H9 (cell line): ENCODE measurements at regions not wholly inside any gene's neighbourhood (a gene's known extent, or its start where the extent isn't known, plus 50 kb on each side); places are given as distances from the start of the nearest gene placed in this dataset.

Experiments used
- DNase-seq: peaks from one replicate; pipeline ENCODE4 v3.0.0-alpha.2; 2017
- H2AFZ ChIP-seq: one replicate; pipeline ENCODE4 v1.6.1; 2013; ENCODE audit warnings: mild to moderate bottlenecking, low read length, control low read depth, moderate library complexity
- H2AK5ac ChIP-seq: 2 replicates; pipeline ENCODE4 v1.6.1; 2013; ENCODE audit warnings: low read length, control low read depth, mixed read lengths; ENCODE audit not compliant: insufficient read length
- H2BK120ac ChIP-seq: one replicate; pipeline ENCODE4 v1.6.1; 2013; ENCODE audit warnings: low read depth, mild to moderate bottlenecking, low read length, control low read depth, inconsistent platforms; ENCODE audit not compliant: poor library complexity, severe bottlenecking
- H2BK12ac ChIP-seq: 2 replicates; pipeline ENCODE4 v1.6.1; 2013; ENCODE audit warnings: low read length, control low read depth, mixed read lengths, low read depth; ENCODE audit not compliant: insufficient read length
- H2BK15ac ChIP-seq: 2 replicates; pipeline ENCODE4 v1.6.1; 2013; ENCODE audit warnings: low read depth, low read length, control low read depth
- H2BK20ac ChIP-seq: one replicate; pipeline ENCODE4 v1.6.1; 2013; ENCODE audit warnings: low read depth, mild to moderate bottlenecking, low read length, control low read depth, inconsistent platforms; ENCODE audit not compliant: poor library complexity, severe bottlenecking
- H2BK5ac ChIP-seq: 2 replicates; pipeline ENCODE4 v1.6.1; 2013; ENCODE audit warnings: low read length, control low read depth, mixed read lengths; ENCODE audit not compliant: insufficient read length
- H3K14ac ChIP-seq: 2 replicates; pipeline ENCODE4 v1.6.1; 2013; ENCODE audit warnings: low read length, control low read depth; ENCODE audit not compliant: insufficient read depth
- H3K18ac ChIP-seq: 2 replicates; pipeline ENCODE4 v1.6.1; 2013; ENCODE audit warnings: low read depth, mild to moderate bottlenecking, mixed read lengths, low read length, control low read depth; ENCODE audit not compliant: insufficient read length
- H3K23ac ChIP-seq: 2 replicates; pipeline ENCODE4 v1.6.1; 2013; ENCODE audit warnings: low read length, control low read depth, mixed read lengths, low read depth; ENCODE audit not compliant: insufficient read length
- H3K23me2 ChIP-seq: 2 replicates; pipeline ENCODE4 v1.6.1; 2013; ENCODE audit warnings: low read depth, mild to moderate bottlenecking, mixed read lengths, low read length, control low read depth; ENCODE audit not compliant: insufficient read length, poor library complexity, severe bottlenecking
- H3K27ac ChIP-seq: 2 replicates; pipeline ENCODE4 v1.5.1; 2013; ENCODE audit warnings: low read length, control low read depth, mixed read lengths, low read depth; ENCODE audit not compliant: insufficient read length
- H3K27me3 ChIP-seq: 2 replicates; pipeline ENCODE4 v1.6.1; 2013; ENCODE audit warnings: low read length, control low read depth, inconsistent platforms; ENCODE audit not compliant: insufficient read depth
- H3K4ac ChIP-seq: 2 replicates; pipeline ENCODE4 v1.6.1; 2013; ENCODE audit warnings: low read depth, mild to moderate bottlenecking, control low read depth, inconsistent platforms, low read length, moderate library complexity
- H3K4me1 ChIP-seq: 2 replicates; pipeline ENCODE4 v1.6.1; 2013; ENCODE audit warnings: low read length, control low read depth, inconsistent platforms; ENCODE audit not compliant: insufficient read depth
- H3K4me2 ChIP-seq: 2 replicates; pipeline ENCODE4 v1.6.1; 2013; ENCODE audit warnings: low read length, control low read depth, mixed read lengths; ENCODE audit not compliant: insufficient read length, insufficient read depth
- H3K56ac ChIP-seq: 2 replicates; pipeline ENCODE4 v1.6.1; 2013; ENCODE audit warnings: low read depth, mild to moderate bottlenecking, mixed read lengths, low read length, control low read depth; ENCODE audit not compliant: insufficient read length
- H3K79me1 ChIP-seq: 2 replicates; pipeline ENCODE4 v1.6.1; 2013; ENCODE audit warnings: low read depth, mild to moderate bottlenecking, moderate library complexity, low read length, control low read depth, inconsistent platforms; ENCODE audit not compliant: insufficient read depth, poor library complexity, severe bottlenecking
- H3K79me2 ChIP-seq: 2 replicates; pipeline ENCODE4 v1.6.1; 2013; ENCODE audit warnings: low read length, control low read depth, inconsistent platforms; ENCODE audit not compliant: insufficient read depth
- H3K9ac ChIP-seq: 2 replicates; pipeline ENCODE4 v1.6.1; 2013; ENCODE audit warnings: low read length, control low read depth, mixed read lengths; ENCODE audit not compliant: insufficient read length; ENCODE audit errors: extremely low read depth
- H3K9me3 ChIP-seq: one replicate; pipeline ENCODE4 v1.6.1; 2013; ENCODE audit warnings: low read depth, low read length, inconsistent platforms; ENCODE audit not compliant: control insufficient read depth
- H3T11ph ChIP-seq: one replicate; pipeline ENCODE4 v1.6.1; 2013; ENCODE audit warnings: mild to moderate bottlenecking, low read length, control low read depth, inconsistent platforms
- H4K20me1 ChIP-seq: one replicate; pipeline ENCODE4 v1.6.1; 2013; ENCODE audit not compliant: control insufficient read depth, insufficient read length, insufficient read depth
- H4K5ac ChIP-seq: 2 replicates; pipeline ENCODE4 v1.6.1; 2013; ENCODE audit warnings: low read depth, mild to moderate bottlenecking, mixed read lengths, low read length, control low read depth; ENCODE audit not compliant: insufficient read length
- H4K8ac ChIP-seq: replicated peaks from 2 replicates; pipeline ENCODE4 v1.6.1; 2013; ENCODE audit warnings: low read length, control low read depth, mixed read lengths, low read depth; ENCODE audit not compliant: insufficient read length
- H4K91ac ChIP-seq: 2 replicates; pipeline ENCODE4 v1.6.1; 2013; ENCODE audit warnings: low read depth, mild to moderate bottlenecking, moderate library complexity, mixed read lengths, low read length, control low read depth; ENCODE audit not compliant: insufficient read length
- H3K27ac Mint-ChIP-seq, 3 experiments: 2 replicates in 2 of 3; 3 replicates in 1 of 3; pipeline ENCODE4 v1.8.0; 2020 to 2021; ENCODE audit warnings: mixed read lengths in 3 of 3, mild to moderate bottlenecking in 1 of 3, moderate library complexity in 1 of 3
- H3K27me3 Mint-ChIP-seq: 2 replicates; pipeline ENCODE4 v1.8.0; 2021; ENCODE audit warnings: low read depth, mild to moderate bottlenecking, moderate library complexity, mixed read lengths
- H3K36me3 Mint-ChIP-seq, 3 experiments: 2 replicates in 2 of 3; 3 replicates in 1 of 3; pipeline ENCODE4 v1.8.0; 2020 to 2021; ENCODE audit warnings: low read depth in 3 of 3, mixed read lengths in 3 of 3; ENCODE audit not compliant: insufficient read depth in 1 of 3
- H3K4me1 Mint-ChIP-seq, 2 experiments: 2 replicates each; pipeline ENCODE4 v1.8.0; 2020; ENCODE audit warnings: mixed read lengths in 2 of 2
- H3K4me3 Mint-ChIP-seq, 2 experiments: 2 replicates in 1 of 2; 3 replicates in 1 of 2; pipeline ENCODE4 v1.8.0; 2020 to 2021; ENCODE audit warnings: mild to moderate bottlenecking in 2 of 2, mixed read lengths in 2 of 2, moderate library complexity in 1 of 2
- H3K9me3 Mint-ChIP-seq, 2 experiments: 2 replicates in 1 of 2; 3 replicates in 1 of 2; pipeline ENCODE4 v1.8.0; 2020; ENCODE audit warnings: mild to moderate bottlenecking in 2 of 2, mixed read lengths in 2 of 2, moderate library complexity in 1 of 2
- WGBS: extraction: QIAGEN DNeasy Blood & Tissue Kit; methylation state at CpG from one replicate; pipeline ENCODE4 v1.1.7; 2013; ENCODE audit warnings: missing lambda C conversion rate, low lambda C conversion rate, mixed read lengths; ENCODE audit not compliant: insufficient read length; ENCODE audit errors: extremely low coverage; 5-methylcytosine and 5-hydroxymethylcytosine counted together
- TF ChIP-seq, protein P1 (sequence below): fragments of 200-600 bp; sonication (generic); conservative IDR thresholded peaks from 3 replicates; pipeline ENCODE4 v1.8.0; 2021; ENCODE audit warnings: antibody characterized with exemption, mild to moderate bottlenecking

DNA sequence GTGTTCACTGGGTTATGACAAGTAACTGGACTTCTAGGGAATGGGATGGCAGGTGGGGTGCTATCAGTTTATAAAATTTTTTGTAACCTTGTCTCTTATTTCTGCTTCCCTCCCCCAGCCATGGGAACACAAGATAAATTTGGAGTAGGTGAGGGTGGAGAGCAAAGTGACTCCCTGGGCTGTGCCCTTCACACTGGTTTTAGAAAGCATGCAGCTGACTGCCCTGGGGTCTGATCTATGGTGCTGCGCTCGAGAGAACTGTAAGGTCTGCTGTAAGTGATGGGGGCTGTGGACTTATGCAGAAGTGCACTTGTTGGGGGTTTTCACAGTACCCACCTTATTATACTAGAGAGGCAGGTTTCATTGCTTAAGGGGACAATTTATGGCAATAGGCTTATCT, 247.7 kb upstream of the DMRT1 start:
- Histone ChIP-seq H3T11ph (no peak overlapping the region), H2BK5ac (no peak overlapping the region), H3K4ac (no peak overlapping the region), H3K79me1 (no peaks in the 10 kb centered on the region), H3K4me1 (peaks cover 2% of the 10 kb centered on the region), H2BK120ac (no peak overlapping the region), H4K5ac (no peak overlapping the region), H2AFZ (no peak overlapping the region), H3K27me3 (no peaks in the 10 kb centered on the region), H3K23ac (no peak overlapping the region), H4K91ac (no peak overlapping the region), H3K23me2 (no peaks in the 10 kb centered on the region), H3K79me2 (no peaks in the 10 kb centered on the region), H3K4me2 (no peak overlapping the region), H2AK5ac (no peak overlapping the region), H3K27ac (no peak overlapping the region), H2BK15ac (no peak overlapping the region), H3K14ac (no peak overlapping the region), H3K18ac (no peak overlapping the region), H2BK20ac (no peak overlapping the region), H4K20me1 (no peaks in the 10 kb centered on the region), H4K8ac (no peak overlapping the region), H3K9ac (no peak overlapping the region), H2BK12ac (no peak overlapping the region), H3K9me3 (no peaks in the 10 kb centered on the region), H3K56ac (no peak overlapping the region)
- Mint-ChIP-seq H3K27ac (no peak overlapping the region), H3K27me3 (no peaks in the 10 kb centered on the region), H3K36me3 (peaks cover 0 to 12% (median 5%) of the 10 kb centered on the region in 3 experiments; a peak in 1 of 7 replicates), H3K4me1 (peaks cover 10 to 18% of the 10 kb centered on the region in 2 experiments), H3K4me3 (no peak overlapping the region), H3K9me3 (no peaks in the 10 kb centered on the region)
- no CpG with 5 or more reads among the region's 2 CpGs for WGBS
- DNase-seq = no peak
- TF ChIP-seq, protein P1, sequence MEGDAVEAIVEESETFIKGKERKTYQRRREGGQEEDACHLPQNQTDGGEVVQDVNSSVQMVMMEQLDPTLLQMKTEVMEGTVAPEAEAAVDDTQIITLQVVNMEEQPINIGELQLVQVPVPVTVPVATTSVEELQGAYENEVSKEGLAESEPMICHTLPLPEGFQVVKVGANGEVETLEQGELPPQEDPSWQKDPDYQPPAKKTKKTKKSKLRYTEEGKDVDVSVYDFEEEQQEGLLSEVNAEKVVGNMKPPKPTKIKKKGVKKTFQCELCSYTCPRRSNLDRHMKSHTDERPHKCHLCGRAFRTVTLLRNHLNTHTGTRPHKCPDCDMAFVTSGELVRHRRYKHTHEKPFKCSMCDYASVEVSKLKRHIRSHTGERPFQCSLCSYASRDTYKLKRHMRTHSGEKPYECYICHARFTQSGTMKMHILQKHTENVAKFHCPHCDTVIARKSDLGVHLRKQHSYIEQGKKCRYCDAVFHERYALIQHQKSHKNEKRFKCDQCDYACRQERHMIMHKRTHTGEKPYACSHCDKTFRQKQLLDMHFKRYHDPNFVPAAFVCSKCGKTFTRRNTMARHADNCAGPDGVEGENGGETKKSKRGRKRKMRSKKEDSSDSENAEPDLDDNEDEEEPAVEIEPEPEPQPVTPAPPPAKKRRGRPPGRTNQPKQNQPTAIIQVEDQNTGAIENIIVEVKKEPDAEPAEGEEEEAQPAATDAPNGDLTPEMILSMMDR = no peak
